ENCODE measurements at regions not wholly inside any gene's neighbourhood (a gene's known extent, or its start where the extent isn't known, plus 50 kb on each side); places are given as distances from the start of the nearest gene placed in this dataset.

DNA sequence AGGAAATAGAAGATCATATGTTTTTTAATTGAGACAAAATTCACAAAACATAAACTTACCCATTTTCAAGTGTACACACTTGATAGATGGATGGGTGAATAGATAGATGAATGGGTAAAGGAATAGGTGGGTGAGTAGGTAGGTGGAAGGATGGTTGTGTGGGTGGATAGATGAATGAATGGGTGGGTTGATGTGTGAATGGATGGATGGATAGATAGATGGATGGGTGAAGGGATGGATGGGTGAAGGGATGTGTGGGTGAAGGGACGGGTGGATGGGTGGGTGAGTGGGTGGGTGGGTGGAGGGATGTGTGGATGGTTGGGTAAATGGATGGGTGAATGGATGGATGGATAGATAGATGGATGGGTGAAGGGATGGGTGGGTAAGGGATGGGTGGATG is 86.1 kb upstream of the KCND3 start (continued):
- TF ChIP-seq, protein P1, sequence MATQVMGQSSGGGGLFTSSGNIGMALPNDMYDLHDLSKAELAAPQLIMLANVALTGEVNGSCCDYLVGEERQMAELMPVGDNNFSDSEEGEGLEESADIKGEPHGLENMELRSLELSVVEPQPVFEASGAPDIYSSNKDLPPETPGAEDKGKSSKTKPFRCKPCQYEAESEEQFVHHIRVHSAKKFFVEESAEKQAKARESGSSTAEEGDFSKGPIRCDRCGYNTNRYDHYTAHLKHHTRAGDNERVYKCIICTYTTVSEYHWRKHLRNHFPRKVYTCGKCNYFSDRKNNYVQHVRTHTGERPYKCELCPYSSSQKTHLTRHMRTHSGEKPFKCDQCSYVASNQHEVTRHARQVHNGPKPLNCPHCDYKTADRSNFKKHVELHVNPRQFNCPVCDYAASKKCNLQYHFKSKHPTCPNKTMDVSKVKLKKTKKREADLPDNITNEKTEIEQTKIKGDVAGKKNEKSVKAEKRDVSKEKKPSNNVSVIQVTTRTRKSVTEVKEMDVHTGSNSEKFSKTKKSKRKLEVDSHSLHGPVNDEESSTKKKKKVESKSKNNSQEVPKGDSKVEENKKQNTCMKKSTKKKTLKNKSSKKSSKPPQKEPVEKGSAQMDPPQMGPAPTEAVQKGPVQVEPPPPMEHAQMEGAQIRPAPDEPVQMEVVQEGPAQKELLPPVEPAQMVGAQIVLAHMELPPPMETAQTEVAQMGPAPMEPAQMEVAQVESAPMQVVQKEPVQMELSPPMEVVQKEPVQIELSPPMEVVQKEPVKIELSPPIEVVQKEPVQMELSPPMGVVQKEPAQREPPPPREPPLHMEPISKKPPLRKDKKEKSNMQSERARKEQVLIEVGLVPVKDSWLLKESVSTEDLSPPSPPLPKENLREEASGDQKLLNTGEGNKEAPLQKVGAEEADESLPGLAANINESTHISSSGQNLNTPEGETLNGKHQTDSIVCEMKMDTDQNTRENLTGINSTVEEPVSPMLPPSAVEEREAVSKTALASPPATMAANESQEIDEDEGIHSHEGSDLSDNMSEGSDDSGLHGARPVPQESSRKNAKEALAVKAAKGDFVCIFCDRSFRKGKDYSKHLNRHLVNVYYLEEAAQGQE (IDR thresholded peaks at IDR 0.05; ENCODE audit: unreplicated experiment): no peak
- TF ChIP-seq JUNB (IDR thresholded peaks at IDR 0.05; ENCODE audit: unreplicated experiment) (no peak), ZNF331 (CRISPR knock-in tag; IDR thresholded peaks at IDR 0.05; ENCODE audit: low read depth) (no peak)

DNA sequence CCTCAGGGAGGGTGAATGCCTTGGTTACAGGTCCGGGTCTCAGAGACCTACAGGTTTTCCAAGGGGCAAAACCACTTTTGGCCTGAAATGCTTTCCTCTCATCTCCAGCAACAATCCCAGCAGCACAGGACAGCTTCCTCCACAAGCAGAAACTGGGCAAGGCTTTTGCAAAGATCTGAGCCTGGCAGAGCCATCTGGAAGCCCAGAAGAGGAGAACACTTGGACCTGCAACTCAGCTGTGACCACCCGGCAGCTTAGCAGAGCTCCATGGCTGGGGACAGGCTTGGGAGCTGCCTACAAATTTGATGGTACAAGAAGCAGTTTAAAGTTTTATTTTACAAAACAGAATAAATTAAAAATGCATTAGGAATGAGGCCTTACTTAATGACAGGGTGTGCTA is 90.0 kb upstream of the KCND3 start:
- Histone ChIP-seq H3K4me3 (no peak overlapping the region), H3F3A (replicated peaks; ENCODE audit: low read depth) (no peaks in the 10 kb centered on the region), H3K4me2 (no peak overlapping the region), H3K27ac (ENCODE audit: low read depth) (no peak overlapping the region), H2AFZ (no peak overlapping the region), H3K27me3 (ENCODE audit: insufficient read depth) (no peaks in the 10 kb centered on the region), H3K79me2 (replicated peaks; ENCODE audit: insufficient read depth) (no peaks in the 10 kb centered on the region), H3K36me3 (ENCODE audit: insufficient read depth) (no peaks in the 10 kb centered on the region), H3K4me1 (ENCODE audit: insufficient read depth) (no peaks in the 10 kb centered on the region), H3K9me2 (ENCODE audit: insufficient read depth) (peaks cover 6% of the 10 kb centered on the region; the same call in 1 of the 2 replicates), H4K20me1 (replicated peaks; ENCODE audit: insufficient read depth) (no peaks in the 10 kb centered on the region)
- Mint-ChIP-seq H3K4me1 (no peaks in the 10 kb centered on the region), H3K9me3 (peaks cover 3% of the 10 kb centered on the region; the same call in 2 of the 3 replicates), H3K4me3 (no peak overlapping the region), H3K27ac (no peak overlapping the region), H3K36me3 (ENCODE audit: low read depth) (peaks cover 2% of the 10 kb centered on the region; the same call in 1 of the 3 replicates), H3K27me3 (ENCODE audit: insufficient read depth, low read depth, poor library complexity) (no peaks in the 10 kb centered on the region)
- TF ChIP-seq, protein P1 (IDR thresholded peaks at IDR 0.05; ENCODE audit: unreplicated experiment): no peak
- ATAC-seq: no peak
- no peak for DNase-seq (ENCODE audit: low spot score)

DNA sequence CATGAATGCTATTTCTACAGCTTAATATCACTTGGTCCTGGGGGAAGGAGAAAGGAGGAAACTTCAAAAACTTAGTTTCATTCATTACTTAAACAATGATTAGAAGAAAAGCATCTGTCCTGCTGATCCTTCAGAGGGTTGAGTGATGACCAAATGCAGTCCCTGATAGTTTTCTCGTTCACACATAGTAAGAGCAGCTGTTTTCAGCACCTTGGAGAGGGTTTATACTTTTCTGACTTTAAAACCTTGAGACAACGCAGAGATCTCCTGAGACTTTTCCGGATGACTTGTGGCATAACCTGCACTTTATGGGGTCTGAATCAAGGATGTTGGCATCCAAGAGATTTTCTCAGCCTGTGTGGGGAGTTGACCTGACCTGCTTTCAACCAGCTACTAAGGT is 94.0 kb upstream of the KCND3 start:
- Mint-ChIP-seq H3K9me3 (no peaks in the 10 kb centered on the region), H3K4me3 (no peak overlapping the region), H3K27ac (no peak overlapping the region), H3K27me3 (ENCODE audit: insufficient read depth, low read depth, poor library complexity) (no peaks in the 10 kb centered on the region), H3K4me1 (peaks cover 3% of the 10 kb centered on the region; the same call in 2 of the 3 replicates), H3K36me3 (ENCODE audit: low read depth) (no peaks in the 10 kb centered on the region)
- Histone ChIP-seq H3K4me2 (no peak overlapping the region), H3K27me3 (ENCODE audit: insufficient read depth) (no peaks in the 10 kb centered on the region), H3F3A (replicated peaks; ENCODE audit: low read depth) (no peaks in the 10 kb centered on the region), H3K27ac (ENCODE audit: low read depth) (no peak overlapping the region), H3K4me1 (ENCODE audit: insufficient read depth) (0 out of 2 replicates have a peak, but pooled peaks cover 5% of the 10 kb centered on the region), H3K79me2 (replicated peaks; ENCODE audit: insufficient read depth) (no peaks in the 10 kb centered on the region), H3K36me3 (ENCODE audit: insufficient read depth) (no peaks in the 10 kb centered on the region), H2AFZ (no peak overlapping the region), H3K4me3 (no peak overlapping the region), H4K20me1 (replicated peaks; ENCODE audit: insufficient read depth) (no peaks in the 10 kb centered on the region), H3K9me2 (ENCODE audit: insufficient read depth) (peaks cover 6% of the 10 kb centered on the region; the same call in 1 of the 2 replicates)
- ATAC-seq (peak; percentile 76), DNase-seq (ENCODE audit: low spot score) (peak; percentile 74)
- TF ChIP-seq, protein P1 (IDR thresholded peaks at IDR 0.05; ENCODE audit: unreplicated experiment): peak; percentile 80
- no peak for TF ChIP-seq CREB1 (CRISPR knock-in tag; IDR thresholded peaks at IDR 0.05; ENCODE audit: low read depth)
- no peak for TF ChIP-seq ZNF331 (CRISPR knock-in tag; IDR thresholded peaks at IDR 0.05; ENCODE audit: low read depth)
